ENCODE measurements at regions not wholly inside any gene's neighbourhood (a gene's known extent, or its start where the extent isn't known, plus 50 kb on each side); places are given as distances from the start of the nearest gene placed in this dataset.

- POLR2A ChIA-PET: interaction anchor here (1.0 kb wide), 1 partner anchor 648 kb away, joined by 3 read pairs; no protein-coding TSS in a partner anchor
These were observed 127.7 kb downstream of the ALDH8A1 start for GRCh38 chr6:134821928-134822864.

DNA sequence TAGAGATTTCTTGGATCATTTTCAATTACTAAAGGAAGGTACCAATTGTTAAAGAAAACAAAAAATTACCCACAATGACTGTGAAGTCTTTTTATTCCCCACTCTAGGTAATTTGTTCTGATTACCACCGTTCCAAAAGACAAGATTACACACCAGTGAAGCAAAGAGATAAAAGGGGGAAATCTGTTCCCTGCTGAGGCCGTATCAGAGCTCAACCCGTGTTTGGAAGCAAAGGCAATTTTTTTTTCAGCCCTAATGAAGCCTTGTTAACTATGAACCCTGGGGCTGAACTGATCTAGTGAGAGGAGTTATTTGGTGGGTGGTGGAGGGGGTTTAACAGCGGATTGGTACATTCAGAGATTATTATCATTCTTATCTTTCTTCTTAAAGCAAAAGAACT, 128.5 kb downstream of the ALDH8A1 start:
- H3K27me3 Mint-ChIP-seq: peaks cover 2% of the 10 kb centered on the region
- POLR2A ChIA-PET: no interaction called here
- no peaks in the 10 kb centered on the region for H3K36me3 Mint-ChIP-seq (ENCODE audit: low read depth)
- no peaks in the 10 kb centered on the region for H3K9me3 Mint-ChIP-seq
- TF ChIP-seq CTCF (IDR thresholded peaks at IDR 0.05): no peak
- H3K4me3 Mint-ChIP-seq: no peak overlapping the region
- ATAC-seq (ENCODE audit: low read depth) (no peak), DNase-seq (no peak)
- no peak overlapping the region for H3K27ac Mint-ChIP-seq
- CTCF ChIA-PET: interaction anchor here (1.0 to 6.1 kb wide), 3 partner anchors 10 to 699 kb away, joined by 4 to 43 read pairs (median 7); no protein-coding TSS in a partner anchor
- intact Hi-C loops (cut with micrococcal nuclease): no loop called here
- no peaks in the 10 kb centered on the region for H3K4me1 Mint-ChIP-seq

More at GRCh38 chr6:134821928-134822864, 127.7 kb downstream of the ALDH8A1 start:
- no peak for ATAC-seq (ENCODE audit: low read depth)
- Mint-ChIP-seq H3K27ac (no peak overlapping the region), H3K9me3 (no peaks in the 10 kb centered on the region), H3K27me3 (peaks cover 2% of the 10 kb centered on the region), H3K4me1 (peaks cover under 1% of the 10 kb centered on the region), H3K36me3 (ENCODE audit: low read depth) (no peaks in the 10 kb centered on the region), H3K4me3 (no peak overlapping the region)
- intact Hi-C loops (cut with micrococcal nuclease): loop anchor here (2.0 kb wide), 1 partner anchor 119 kb away; no protein-coding TSS in a partner anchor
- no peak for TF ChIP-seq CTCF (IDR thresholded peaks at IDR 0.05)
- DNase-seq: no peak
- CTCF ChIA-PET: interaction anchor here (1.0 to 6.1 kb wide), 14 partner anchors 10 to 700 kb away, joined by 3 to 46 read pairs (median 6); no protein-coding TSS in a partner anchor

GRCh38 chr6:134819863-134820800, 129.8 kb downstream of the ALDH8A1 start:
- H3K4me3 Mint-ChIP-seq: no peak overlapping the region
- no peaks in the 10 kb centered on the region for H3K36me3 Mint-ChIP-seq (ENCODE audit: low read depth)
- no peak for ATAC-seq (ENCODE audit: low read depth)
- H3K4me1 Mint-ChIP-seq: no peaks in the 10 kb centered on the region
- POLR2A ChIA-PET: interaction anchor here (0.5 to 0.8 kb wide), 3 partner anchors 50 to 636 kb away, joined by 3 to 4 read pairs (median 3); no protein-coding TSS in a partner anchor
- intact Hi-C loops (cut with micrococcal nuclease): no loop called here
- TF ChIP-seq CTCF (IDR thresholded peaks at IDR 0.05): no peak
- no peaks in the 10 kb centered on the region for H3K9me3 Mint-ChIP-seq
- peaks cover 2% of the 10 kb centered on the region for H3K27me3 Mint-ChIP-seq
- no peak for DNase-seq
- H3K27ac Mint-ChIP-seq: no peak overlapping the region
- CTCF ChIA-PET: interaction anchor here (1.2 to 6.1 kb wide), 3 partner anchors 9 to 698 kb away, joined by 4 to 43 read pairs (median 7); no protein-coding TSS in a partner anchor

GRCh38 chr6:134819236-134819635, 130.7 kb downstream of the ALDH8A1 start:
- ChIA-PET CTCF (interaction anchor here (6.1 kb wide), 1 partner anchor 697 kb away, joined by 43 read pairs; no protein-coding TSS in a partner anchor), POLR2A (no interaction called here)
- DNase-seq (no peak), ATAC-seq (ENCODE audit: low read depth) (no peak)
- Mint-ChIP-seq H3K27ac (no peak overlapping the region), H3K9me3 (no peaks in the 10 kb centered on the region), H3K4me1 (no peaks in the 10 kb centered on the region), H3K27me3 (peaks cover 2% of the 10 kb centered on the region), H3K36me3 (ENCODE audit: low read depth) (no peaks in the 10 kb centered on the region), H3K4me3 (no peak overlapping the region)
- no peak for TF ChIP-seq CTCF (IDR thresholded peaks at IDR 0.05)
- intact Hi-C loops (cut with micrococcal nuclease): no loop called here
